NT2/D1 (cell line): ENCODE measurements at regions not wholly inside any gene's neighbourhood (a gene's known extent, or its start where the extent isn't known, plus 50 kb on each side); places are given as distances from the start of the nearest gene placed in this dataset.

Experiments
- DNase-seq: peaks from one replicate; pipeline ENCODE4 v3.0.0-alpha.2; 2011; ENCODE audit warnings: low read depth, low spot score
- H3K27me3 ChIP-seq: 2 replicates; pipeline ENCODE4 v1.6.0; 2011; ENCODE audit warnings: mild to moderate bottlenecking; ENCODE audit not compliant: insufficient read length, insufficient read depth
- H3K36me3 ChIP-seq: 2 replicates; pipeline ENCODE4 v1.6.1; 2011; ENCODE audit warnings: mild to moderate bottlenecking, low read length, mixed read lengths; ENCODE audit not compliant: insufficient read depth, insufficient read length
- H3K4me1 ChIP-seq: 2 replicates; pipeline ENCODE4 v1.5.1; 2011; ENCODE audit not compliant: insufficient read depth, insufficient read length
- H3K4me3 ChIP-seq: 2 replicates; pipeline ENCODE4 v1.5.1; 2011; ENCODE audit warnings: low read depth; ENCODE audit not compliant: insufficient read length
- H3K9ac ChIP-seq: 2 replicates; pipeline ENCODE4 v1.6.0; 2011; ENCODE audit warnings: low read depth; ENCODE audit not compliant: insufficient read length
- H3K9me3 ChIP-seq: 2 replicates; pipeline ENCODE4 v1.5.1; 2011; ENCODE audit warnings: mild to moderate bottlenecking, low read length; ENCODE audit not compliant: insufficient read depth
- SUZ12 ChIP-seq: IDR thresholded peaks from 2 replicates; pipeline ENCODE4 v1.6.1; 2011; ENCODE audit not compliant: insufficient read length, insufficient read depth; ENCODE audit errors: extremely low read depth
- YY1 ChIP-seq: IDR thresholded peaks from 2 replicates; pipeline ENCODE4 v1.6.1; 2011; ENCODE audit not compliant: insufficient read length, insufficient read depth
- ZNF274 ChIP-seq: IDR thresholded peaks from 2 replicates; pipeline ENCODE4 v1.6.1; 2011; ENCODE audit warnings: mild to moderate bottlenecking, low read depth, low read length

DNA sequence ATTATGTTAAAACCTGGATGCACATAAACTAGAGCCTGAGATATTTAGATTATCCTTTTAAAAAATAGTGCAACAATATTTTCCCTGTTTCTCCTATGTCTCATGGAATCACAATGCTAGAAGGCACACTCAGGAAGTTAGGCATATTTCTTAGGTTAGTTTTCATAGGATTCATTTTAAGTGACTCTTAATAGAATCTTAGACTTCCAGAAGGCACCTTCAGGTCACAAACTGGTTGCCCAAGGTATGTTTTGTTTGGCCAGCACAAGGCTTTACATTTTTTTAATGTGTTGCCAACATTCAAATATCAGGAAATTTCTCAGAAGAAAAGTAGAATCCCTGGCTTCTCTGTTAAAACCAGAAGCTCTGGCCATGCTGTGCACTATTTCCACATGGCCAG lies 129.3 kb downstream of the LNPK start:
- no peak overlapping the region for H3K9ac ChIP-seq
- H3K9me3 ChIP-seq: no peaks in the 10 kb centered on the region
- no peak overlapping the region for H3K4me3 ChIP-seq
- H3K4me1 ChIP-seq: no peaks in the 10 kb centered on the region
- DNase-seq: no peak
- no peaks in the 10 kb centered on the region for H3K27me3 ChIP-seq
- TF ChIP-seq YY1 (no peak), ZNF274 (no peak), SUZ12 (no peak)
- H3K36me3 ChIP-seq: no peaks in the 10 kb centered on the region

DNA sequence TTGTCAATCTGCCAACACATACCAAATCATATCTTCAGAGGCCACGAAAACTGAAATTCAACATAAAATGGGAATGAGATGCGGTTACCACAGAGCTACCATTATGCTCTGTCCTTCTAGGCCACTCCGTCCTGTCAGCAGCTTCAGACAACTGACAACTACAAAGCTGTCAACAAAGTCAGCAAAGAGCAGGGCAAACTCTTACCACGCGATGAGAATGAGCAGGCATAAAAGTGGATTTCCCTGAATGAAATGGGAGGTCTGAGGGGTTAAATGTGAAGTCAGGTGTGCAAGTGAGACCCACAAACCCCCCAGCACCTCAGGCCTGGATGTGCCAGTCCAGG lies 130.1 kb downstream of the LNPK start:
- TF ChIP-seq YY1 (no peak), ZNF274 (no peak), SUZ12 (no peak)
- H3K4me3 ChIP-seq: no peak overlapping the region
- no peaks in the 10 kb centered on the region for H3K9me3 ChIP-seq
- no peak overlapping the region for H3K9ac ChIP-seq
- H3K4me1 ChIP-seq: no peaks in the 10 kb centered on the region
- no peaks in the 10 kb centered on the region for H3K27me3 ChIP-seq
- DNase-seq: no peak
- no peaks in the 10 kb centered on the region for H3K36me3 ChIP-seq

DNA sequence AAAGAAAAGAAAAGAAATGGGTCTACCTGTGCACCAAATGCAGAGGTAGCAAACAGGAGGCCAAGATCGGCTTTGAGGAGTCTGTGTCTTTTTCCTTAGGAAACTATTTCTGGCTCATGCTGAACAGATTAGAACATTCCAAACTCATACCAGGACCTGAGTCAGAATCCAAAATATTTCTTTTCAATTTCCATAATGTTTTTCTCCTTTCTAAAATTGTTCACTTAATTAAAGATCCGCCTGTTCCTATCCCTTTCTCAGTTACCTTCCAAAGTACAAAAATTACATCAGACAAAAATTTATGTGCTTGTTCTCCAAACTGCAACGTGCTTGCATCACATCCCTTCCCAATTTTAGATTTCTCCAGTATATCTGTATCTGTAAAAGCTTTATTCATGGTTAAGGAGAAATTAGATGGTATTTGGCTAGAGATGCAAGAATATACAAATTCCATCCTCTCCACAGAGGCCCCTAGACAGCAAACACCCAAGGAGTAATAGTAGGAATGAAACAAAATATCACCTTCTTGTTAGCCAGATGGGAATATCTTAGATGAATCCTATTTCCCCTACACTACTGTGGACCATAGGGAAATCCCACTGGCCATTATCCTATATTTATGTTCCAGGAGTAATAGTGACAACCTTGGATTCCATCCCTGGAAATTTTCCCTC lies 130.6 kb downstream of the LNPK start:
- H3K9me3 ChIP-seq: no peaks in the 10 kb centered on the region
- H3K4me3 ChIP-seq: no peak overlapping the region
- no peak overlapping the region for H3K9ac ChIP-seq
- H3K4me1 ChIP-seq: no peaks in the 10 kb centered on the region
- DNase-seq: no peak
- no peaks in the 10 kb centered on the region for H3K27me3 ChIP-seq
- TF ChIP-seq SUZ12 (no peak), YY1 (no peak), ZNF274 (no peak)
- no peaks in the 10 kb centered on the region for H3K36me3 ChIP-seq

GRCh38 chr2:175865716-175866115 lies 136.4 kb downstream of the LNPK start:
- no peak for DNase-seq
- Histone ChIP-seq H3K36me3 (no peaks in the 10 kb centered on the region), H3K4me3 (no peak overlapping the region), H3K9me3 (no peaks in the 10 kb centered on the region), H3K4me1 (no peaks in the 10 kb centered on the region), H3K9ac (no peak overlapping the region), H3K27me3 (no peaks in the 10 kb centered on the region)
- TF ChIP-seq ZNF274 (no peak), SUZ12 (no peak), YY1 (no peak)

- Histone ChIP-seq H3K9me3 (no peaks in the 10 kb centered on the region), H3K4me1 (no peaks in the 10 kb centered on the region), H3K9ac (no peak overlapping the region), H3K27me3 (no peaks in the 10 kb centered on the region), H3K36me3 (no peaks in the 10 kb centered on the region), H3K4me3 (no peak overlapping the region)
- DNase-seq: no peak
- no peak for TF ChIP-seq ZNF274
- TF ChIP-seq SUZ12: no peak
- no peak for TF ChIP-seq YY1
These were observed 137.8 kb downstream of the LNPK start for GRCh38 chr2:175864137-175864850.

DNA sequence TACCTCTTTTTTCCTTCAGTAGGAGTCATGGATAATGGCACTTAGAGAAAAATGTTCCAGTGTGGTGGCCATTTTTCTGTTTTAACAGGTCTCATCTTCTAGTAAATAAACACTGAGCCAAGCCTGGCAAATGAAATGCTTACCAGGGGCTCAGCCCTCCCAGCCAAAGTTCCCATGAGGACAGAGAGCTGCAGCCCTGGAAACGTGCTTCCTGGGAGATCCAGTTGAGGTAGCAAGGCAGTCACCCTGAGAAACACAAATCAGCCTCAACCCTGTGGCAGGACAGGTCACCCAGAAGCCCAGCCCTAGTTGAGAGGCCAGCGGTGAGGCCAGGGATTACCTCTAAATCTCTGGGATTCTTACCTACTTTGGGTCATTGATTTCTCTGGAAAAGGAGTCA lies 140.1 kb downstream of the LNPK start:
- no peaks in the 10 kb centered on the region for H3K27me3 ChIP-seq

GRCh38 chr2:175855794-175856453 lies 146.1 kb downstream of the LNPK start:
- Histone ChIP-seq H3K4me1 (peaks cover 3% of the 10 kb centered on the region), H3K9ac (no peak overlapping the region), H3K9me3 (no peaks in the 10 kb centered on the region), H3K4me3 (no peak overlapping the region), H3K36me3 (no peaks in the 10 kb centered on the region), H3K27me3 (no peaks in the 10 kb centered on the region)
- DNase-seq: no peak
- TF ChIP-seq SUZ12: no peak
- TF ChIP-seq ZNF274: no peak
- no peak for TF ChIP-seq YY1

More for the DNA sequence above, 140.1 kb downstream of the LNPK start:
- H3K4me1 ChIP-seq: no peaks in the 10 kb centered on the region
- H3K9ac ChIP-seq: no peak overlapping the region
- no peaks in the 10 kb centered on the region for H3K36me3 ChIP-seq
- DNase-seq: no peak
- H3K9me3 ChIP-seq: no peaks in the 10 kb centered on the region
- TF ChIP-seq ZNF274: no peak
- no peak for TF ChIP-seq YY1
- TF ChIP-seq SUZ12: no peak
- no peak overlapping the region for H3K4me3 ChIP-seq
